HG03442 (cell line): ENCODE measurements at regions not wholly inside any gene's neighbourhood (a gene's known extent, or its start where the extent isn't known, plus 50 kb on each side); places are given as distances from the start of the nearest gene placed in this dataset.
A peak's percentile ranks its signal among the peaks of the same experiment; 100 is the strongest.

Experiments used
- ATAC-seq: cut with Tn5 transposase; IDR thresholded peaks from one replicate; pipeline ENCODE4 v1.9.1; 2021; ENCODE audit warnings: mild to moderate bottlenecking, moderate library complexity; ENCODE audit not compliant: unreplicated experiment

DNA sequence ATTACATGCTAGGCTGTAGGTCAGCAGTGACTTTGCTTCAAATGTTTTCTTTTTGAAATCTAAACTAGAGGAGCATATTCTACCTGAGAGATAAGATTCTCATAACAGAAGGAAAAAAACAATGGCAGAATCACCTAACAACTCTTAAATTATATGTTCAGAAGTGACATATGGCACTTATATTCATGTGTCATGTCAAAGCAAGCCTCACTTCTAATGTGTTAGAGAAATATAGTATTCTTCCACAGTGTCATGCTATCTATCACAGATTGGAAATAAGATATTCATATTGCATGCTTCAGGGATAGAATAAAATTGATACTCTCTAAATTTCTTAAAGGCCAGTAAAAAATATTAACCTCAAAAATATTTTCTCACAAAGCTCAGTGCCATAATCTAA, 874.6 kb upstream of the PRMT6 start:
- ATAC-seq: no peak

DNA sequence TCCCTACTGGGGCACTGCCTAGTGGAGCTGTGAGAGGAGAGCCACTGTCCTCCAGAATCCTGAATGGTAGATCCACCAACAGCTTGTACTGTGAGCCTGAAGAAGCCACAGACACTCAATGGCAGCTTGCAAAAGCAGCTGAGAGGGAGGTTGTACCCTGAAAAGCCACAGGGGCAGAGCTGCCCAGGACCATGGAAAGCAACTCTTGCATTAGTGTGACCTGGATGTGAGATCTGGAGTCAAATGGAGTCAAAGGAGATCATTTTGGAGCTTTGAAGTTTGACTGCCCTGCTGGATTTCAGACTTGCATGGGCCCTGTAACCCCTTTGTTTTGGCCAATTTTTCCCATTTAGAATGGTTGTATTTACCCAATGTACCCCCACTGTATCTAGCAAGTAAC, 871.4 kb upstream of the PRMT6 start:
- ATAC-seq: no peak

DNA sequence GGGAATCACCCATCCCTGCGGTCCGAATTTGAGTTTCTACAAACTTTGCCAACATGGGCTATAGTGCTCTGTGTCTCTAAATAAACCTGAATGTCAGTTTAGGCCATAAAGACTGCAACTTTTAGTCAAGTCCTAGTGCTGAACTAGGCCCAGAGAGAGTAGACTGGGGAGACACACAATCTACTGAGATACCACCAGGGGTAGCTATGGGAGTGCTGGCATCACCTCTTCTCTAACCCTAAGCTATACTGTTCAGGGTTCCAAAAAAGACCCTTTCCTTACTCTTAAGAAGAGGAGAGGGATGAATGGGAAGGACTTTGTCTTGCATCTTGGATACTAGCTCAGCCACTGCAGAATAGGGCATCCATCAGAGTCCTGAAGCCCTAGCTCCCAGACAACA, 866.7 kb upstream of the PRMT6 start:
- ATAC-seq: no peak

DNA sequence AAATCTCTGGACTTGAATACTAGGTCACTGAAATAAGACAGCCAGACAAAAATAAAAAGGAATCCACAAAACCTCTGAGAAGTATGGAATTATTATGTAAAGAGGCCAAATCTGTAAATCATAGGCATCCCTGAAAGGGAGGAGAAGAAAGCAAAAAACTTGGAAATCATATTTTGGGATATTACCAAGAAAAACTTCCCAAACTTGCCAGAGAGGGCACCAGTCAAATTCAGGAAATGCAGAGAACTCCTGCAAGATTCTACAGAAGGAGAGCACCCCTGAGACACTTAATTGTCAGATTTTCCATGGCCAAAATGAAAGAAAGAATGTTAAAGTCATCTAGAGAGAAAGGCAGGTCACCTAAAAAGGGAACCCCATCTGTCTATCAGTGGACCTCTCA, 862.3 kb upstream of the PRMT6 start:
- no peak for ATAC-seq

DNA sequence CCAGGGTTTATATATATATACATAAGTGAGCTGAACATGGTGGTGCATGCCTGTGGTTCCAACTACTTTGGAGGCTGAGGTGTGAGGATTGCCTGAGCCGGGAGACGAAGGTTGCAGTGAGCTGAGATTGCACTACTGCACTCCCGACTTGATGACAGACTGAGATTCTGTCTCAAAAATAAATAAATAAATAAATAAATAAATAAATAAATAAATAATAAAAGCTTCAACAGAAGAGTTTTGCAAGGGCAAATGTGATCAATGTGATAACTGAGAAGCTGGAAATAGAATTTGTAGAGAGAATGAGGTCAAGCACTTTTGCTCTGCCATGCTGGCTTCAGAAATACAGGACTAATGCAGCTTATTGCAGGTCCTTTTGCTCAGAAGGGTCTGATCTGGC, 855.8 kb upstream of the PRMT6 start:
- ATAC-seq: no peak

DNA sequence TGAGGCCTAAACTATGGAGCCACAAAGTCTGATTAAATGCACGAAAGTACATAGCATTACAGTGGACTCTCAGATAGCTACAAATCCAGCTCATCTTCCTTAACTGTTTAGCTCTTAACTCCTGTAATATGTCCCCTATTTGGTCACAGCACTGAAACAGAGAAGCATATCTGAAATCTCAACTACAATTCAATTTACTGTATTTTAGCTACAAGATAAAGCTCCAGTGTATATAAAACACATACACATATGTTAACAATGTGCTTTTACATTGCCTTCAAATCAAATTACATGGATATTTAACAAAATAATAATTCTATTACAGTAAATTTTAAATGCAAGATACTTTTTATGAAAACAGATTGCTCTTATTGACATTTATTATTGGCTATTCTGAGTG, 849.3 kb upstream of the PRMT6 start:
- no peak for ATAC-seq

DNA sequence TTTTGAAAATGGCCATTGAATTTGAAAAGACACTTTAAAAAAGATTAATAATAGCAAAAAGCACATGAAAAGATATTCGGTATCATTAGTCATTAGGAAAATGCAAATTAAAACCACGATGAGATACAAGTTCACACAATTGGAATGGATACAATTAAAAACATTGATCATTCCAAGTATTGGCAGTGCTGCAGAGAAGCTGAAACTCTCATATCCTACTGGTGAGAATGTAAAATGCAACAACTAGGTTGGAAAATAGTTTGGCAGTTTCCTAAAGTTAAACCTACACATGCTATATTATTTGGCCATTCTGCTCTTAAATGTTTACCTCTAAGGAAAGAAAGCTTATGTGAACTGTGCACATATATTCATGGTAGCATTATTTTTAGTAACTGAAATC, 838.7 kb upstream of the PRMT6 start:
- no peak for ATAC-seq

DNA sequence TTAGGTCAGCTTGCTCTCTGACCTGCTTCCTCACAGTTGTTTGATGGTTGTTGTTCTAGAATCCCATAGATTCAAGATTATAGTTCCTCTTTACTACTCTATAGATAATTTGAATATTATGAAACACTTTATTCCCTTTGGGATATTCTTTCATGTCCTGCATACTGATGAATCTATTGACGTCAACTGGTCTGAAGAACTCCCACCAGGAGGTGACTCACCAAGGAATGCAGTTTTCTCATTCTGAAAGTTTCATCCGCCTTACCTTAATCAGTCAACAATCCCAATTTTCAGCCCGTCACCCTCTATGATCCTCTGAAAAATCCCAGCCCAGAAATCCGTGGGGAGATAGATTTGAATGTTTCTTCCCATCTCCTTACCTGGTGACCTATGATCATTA, 834.1 kb upstream of the PRMT6 start:
- no peak for ATAC-seq

DNA sequence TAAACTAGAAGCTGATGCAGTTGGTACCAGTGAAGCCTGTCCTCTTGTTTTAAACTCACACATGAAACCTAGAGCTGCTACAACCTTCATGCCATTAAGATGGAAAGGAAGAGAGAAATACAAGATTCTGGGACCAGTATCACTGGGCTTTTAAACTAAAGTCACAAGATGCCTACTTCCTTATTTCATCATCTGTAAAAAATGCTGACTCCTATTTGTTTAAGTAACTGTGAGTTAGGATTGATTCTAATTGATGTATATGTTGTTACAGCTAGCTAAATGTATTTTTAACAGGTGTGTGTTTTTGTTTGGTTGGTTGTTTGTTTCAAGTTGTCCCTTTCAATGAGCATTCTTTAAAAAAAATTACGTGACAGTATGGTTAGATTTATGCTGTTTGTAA, 833.3 kb upstream of the PRMT6 start:
- no peak for ATAC-seq

DNA sequence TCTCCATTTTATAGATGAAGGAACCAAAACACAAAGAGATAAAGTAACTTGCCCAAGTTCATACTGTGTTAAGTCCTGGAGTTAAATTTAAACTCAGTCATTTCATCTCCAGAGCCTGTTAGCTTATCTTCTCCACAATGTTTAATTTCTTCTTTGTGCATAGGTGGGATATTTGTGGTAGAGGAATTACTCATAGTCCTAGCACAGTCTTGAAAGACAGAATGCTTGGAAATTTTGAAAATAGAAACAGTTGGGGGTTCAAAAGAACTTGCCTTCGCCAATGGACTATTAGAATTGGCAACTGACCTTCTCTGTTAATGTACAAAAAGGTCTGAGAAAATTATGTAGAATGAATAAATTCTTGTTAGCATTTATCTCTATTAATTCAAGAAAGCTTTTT, 832.0 kb upstream of the PRMT6 start:
- ATAC-seq: no peak

DNA sequence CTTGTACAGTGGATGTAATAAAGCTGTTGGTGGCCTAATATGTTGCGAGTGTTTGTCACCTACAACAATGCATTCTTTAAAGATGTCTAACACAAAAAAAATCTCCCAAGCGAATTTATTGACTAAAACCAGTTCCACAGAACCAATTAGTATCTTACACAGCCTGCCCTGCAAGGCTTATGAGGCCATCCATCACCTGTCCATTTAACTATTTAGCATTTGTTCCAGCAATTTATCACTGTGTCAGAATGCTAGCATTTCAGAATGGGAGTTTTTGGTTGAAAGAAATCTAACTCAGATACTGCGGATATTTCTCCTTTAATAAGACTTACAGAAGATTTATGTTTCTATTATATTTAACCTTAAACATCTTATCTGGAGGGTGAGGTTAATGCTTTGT, 831.1 kb upstream of the PRMT6 start:
- no peak for ATAC-seq

DNA sequence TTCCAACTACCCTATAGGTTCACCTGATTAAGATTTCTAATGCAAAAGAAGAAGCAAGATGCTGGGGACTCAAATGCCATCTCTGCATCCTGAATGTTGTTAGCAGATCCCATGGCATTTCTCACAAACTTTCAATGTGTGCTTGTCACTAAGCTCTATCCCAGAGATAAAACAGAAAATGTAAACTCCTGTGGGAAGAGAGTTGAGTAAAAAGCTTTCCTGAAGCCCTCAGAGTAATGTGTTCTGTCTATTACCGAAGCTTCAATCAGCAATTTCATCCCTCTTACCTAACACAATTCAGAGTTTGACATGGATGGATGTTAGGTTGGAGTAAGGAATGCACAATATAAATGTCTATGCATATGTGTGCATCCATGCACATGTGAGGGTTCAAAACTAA, 829.9 kb upstream of the PRMT6 start:
- no peak for ATAC-seq

DNA sequence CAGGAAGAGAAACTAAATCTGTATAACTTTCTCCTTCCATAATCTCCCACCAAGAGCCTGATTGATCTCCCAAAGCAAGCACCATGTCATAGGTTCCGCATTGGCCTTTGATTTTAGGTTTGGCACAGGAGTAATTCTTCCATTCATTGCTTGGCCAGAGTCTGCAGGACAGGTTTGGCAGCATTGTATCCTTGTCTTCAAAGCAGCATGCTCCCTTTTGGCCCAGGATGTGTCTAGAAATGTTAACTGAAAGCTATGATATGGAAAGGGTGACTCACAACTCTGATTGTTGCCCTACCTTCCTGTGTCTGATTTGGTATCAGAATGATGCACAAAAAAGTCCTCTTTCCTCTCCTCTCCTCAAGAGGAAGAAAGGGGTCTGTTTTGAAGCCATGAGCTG, 824.3 kb upstream of the PRMT6 start:
- no peak for ATAC-seq

DNA sequence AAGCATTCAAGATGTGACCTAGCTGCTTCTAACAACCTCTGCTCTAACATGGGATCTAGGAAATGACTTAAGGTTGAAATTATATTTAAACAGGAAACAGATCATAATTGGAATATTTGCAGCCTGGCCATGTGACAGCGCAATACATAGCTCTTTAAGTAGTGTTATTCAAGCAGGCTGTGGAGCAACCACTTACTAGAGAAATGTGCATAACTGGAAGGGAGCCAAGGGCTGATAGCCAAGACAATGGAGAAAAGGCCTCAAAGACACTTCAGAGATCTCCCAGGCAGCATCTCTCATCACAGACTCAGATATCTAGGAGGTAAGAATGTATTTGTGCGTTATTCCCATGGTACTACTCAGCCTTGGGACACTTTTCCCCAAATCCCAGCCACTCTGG, 823.0 kb upstream of the PRMT6 start:
- ATAC-seq: no peak

DNA sequence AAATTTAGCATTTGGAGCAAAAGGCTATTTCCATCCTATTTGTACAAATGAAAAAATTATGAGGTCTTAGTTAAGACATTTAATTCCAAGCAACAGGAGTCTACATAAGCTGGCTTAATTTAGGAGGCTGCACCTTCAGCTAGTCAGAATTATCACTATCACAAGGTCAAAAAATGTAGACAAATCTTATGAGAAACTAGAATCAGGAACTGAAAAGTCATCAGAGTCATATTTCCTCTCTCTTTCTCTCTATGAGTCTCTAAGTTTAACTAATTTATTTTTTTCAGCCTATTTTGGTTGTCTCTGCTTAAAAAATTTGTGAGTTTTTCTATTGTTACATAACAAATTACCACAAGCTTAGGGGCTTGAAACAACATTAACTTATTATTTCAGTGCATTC, 807.1 kb upstream of the PRMT6 start:
- no peak for ATAC-seq

DNA sequence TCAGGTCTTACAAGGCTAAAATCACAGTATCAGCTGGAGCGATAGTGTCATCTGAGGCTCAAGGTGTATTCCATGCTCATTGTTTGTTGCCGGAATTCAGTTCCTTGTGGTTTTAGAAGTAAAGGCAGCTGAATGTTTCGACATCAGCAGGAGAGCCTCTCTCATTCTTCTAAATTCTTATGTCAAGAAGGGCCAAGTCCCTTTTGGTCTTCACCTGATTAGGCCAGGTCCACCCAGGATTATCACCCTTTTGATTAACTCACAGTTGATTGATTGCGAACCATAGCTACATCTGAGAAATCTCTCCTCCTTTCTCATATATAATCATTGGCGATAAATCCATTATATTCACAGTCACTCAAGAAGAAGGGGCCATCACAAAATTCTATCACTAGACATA, 806.7 kb upstream of the PRMT6 start:
- no peak for ATAC-seq

DNA sequence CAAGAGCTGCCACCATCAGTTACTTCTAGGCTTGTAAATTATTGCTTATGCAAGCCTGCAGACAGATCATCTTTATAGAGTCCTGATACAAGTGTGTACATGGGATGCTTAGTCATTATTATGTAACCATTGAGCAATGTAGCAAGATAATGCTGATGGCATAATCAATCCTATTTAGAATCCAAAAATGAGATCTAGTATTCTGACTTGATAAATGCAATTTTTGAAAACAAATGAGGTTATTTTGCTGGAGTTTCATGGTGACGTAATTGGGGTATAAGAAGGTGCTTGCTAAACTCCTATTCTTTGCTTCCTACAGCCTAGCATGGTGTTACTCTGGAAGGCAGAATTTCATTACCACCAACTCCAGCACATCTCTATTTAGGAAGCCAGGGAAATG, 801.7 kb upstream of the PRMT6 start:
- ATAC-seq: no peak

DNA sequence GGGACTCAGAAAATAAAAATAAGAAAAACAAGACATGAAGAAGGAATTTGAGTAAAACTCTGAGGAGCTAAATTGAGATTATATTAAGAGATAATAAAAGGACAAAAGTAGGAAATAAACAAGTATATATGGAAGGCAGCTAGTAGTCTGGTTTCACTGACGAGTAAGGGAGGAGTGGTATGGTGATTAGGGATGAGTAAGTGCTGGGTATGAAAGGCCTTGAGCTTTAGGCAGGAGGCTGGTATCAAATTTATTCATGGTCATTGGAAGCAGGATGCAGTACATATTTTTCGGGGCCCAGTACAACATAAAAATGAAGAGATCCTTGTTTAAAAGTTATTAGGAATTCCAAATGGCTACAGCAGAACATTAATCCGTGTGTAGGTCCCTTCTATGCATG, 789.7 kb upstream of the PRMT6 start:
- ATAC-seq: no peak

DNA sequence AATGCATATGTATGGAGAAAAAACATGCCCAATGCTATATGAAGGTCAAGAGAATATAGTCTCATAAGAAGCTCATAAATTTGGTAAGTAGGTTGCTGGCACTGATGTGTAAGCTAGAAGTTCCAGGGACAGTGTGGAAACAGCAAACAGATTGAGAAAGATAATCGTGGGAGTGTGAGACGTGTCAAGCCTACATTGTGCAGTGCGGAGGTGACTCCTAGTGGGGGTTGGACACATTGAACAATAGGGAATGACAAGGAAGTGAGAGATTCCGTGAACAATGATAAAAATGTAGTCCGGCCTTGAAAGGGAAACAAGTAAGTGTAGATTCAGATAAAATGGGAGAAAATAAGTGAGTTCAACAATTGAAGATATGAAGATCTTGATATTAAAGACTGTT, 788.4 kb upstream of the PRMT6 start:
- peak; percentile 46 for ATAC-seq

DNA sequence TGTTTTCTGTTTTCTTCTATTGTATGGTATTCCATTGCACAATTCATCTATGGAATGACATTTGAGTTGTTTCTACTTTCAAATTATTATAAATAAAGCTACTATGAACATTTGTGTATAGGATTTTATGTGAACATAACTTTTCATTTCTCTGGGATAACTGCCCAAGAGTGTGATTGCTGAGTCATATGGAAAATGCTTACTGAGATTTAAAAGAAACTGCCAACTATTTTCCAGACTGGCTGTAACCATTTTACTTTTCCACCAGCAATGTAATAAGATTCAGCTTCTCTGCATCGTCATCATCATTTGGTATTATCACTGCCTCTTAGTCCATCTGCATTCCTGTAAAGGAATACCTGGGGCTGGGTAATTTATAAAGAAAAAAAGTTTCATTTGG, 779.6 kb upstream of the PRMT6 start:
- ATAC-seq: no peak

DNA sequence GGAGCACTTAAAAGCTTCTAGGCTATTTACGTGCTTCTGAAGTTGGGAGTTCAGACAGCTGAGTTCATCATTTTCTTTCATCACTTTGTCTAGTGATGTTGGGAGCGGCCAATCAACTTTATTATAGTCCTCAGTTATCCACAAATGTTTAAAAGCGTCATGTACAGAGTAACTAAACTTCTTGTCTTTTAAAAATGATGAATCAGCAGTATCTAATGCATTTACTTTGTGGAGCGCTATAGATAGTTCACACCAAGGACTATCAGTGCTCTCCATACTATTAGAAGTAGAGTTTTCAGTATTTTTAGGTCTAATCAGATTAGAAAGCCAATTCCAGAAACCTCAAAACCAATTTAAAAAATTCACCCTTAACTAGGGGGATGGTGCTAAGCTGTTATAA, 778.7 kb upstream of the PRMT6 start:
- ATAC-seq: no peak

DNA sequence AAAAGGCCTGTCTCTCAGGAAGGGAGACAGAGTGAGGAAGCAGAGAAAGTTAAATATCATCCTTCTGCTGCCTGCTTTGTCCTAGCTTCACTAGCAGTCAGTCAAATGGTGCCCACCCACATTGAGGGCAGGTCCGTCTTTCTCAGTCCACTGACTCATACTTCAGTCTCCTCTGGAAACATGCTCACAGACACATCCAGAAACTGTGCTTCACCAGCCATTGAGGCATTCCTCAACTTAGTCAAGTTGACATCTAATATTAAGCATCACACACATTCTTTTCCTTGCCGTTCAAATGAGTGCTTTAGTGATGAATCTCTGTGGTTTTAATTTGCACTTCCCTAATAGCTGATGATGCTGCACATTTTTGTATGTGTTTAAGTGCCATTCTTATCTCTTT, 777.8 kb upstream of the PRMT6 start:
- no peak for ATAC-seq

DNA sequence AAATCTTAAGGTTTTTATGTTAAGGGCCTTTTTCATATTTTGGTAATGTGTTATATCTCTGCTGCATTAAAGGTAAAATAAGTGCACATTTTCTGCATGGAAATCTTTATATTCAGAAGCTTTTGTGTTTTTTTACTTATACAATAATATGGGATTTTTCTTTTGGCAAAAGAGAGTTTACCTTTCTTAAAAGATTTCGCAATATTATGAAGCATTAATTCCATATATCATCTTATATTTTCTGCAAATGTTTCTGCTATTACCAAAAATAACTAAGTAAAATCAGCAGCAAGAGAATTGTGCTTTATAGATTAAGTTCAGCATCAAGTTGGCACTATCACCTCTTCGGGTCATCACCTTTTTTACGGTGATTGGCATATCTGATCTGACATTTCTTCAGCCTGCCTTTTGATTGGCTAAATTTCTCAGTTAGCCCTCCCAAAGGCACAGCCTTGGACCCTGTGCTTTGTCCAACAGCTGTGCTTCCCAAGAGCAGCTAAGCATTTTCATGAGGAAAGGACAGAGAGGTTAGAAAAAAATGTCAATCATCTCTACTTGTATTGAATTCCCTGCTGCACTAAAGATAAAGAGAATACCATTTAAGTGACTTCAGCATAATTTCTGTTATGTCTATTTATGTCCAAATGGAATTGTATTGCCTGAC, 767.1 kb upstream of the PRMT6 start:
- ATAC-seq: no peak
